ENCODE measurements at regions not wholly inside any gene's neighbourhood (a gene's known extent, or its start where the extent isn't known, plus 50 kb on each side); places are given as distances from the start of the nearest gene placed in this dataset.

DNA sequence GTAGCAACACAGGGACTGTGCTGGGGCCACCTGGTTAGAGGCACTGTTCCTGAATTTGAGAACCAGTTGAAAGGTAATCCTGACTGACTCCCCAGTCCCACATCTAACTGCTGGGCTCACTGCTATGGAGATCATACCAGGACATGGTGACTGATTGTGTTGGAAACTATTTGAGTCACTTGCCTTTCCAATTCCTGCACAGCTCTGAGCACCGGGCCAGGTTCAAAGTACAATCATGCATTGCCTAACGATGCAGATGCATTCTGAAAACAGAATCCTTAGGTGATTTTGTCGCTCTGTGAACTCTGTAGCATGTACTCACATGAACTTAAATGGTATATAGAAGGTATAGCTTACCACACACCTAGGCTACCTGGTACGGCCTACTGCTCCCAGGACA, 215.3 kb downstream of the BMP7 start:
- DNase-seq (ENCODE audit: low spot score) (no peak), FAIRE-seq (no peak)

DNA sequence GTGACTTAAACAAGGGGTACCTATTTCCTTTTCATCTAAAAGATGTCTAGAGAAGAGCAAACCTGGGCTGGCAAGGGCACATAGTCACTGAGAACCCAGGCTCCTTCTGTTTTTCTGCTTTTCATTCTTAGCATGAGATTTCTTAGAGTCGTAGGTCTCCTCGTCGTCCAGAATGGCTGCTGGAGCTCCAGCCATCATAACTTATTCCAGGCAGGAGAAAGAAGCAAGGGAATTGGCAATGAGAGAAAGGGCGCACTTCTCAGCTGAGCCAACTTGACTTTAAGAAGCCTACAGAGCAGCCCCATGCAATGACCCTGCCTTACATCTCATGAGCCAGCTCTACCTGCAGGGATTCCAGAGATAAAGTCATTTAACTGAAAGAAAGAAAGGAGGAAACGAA, 213.4 kb downstream of the BMP7 start:
- no peak for FAIRE-seq
- no peak for DNase-seq (ENCODE audit: low spot score)

DNA sequence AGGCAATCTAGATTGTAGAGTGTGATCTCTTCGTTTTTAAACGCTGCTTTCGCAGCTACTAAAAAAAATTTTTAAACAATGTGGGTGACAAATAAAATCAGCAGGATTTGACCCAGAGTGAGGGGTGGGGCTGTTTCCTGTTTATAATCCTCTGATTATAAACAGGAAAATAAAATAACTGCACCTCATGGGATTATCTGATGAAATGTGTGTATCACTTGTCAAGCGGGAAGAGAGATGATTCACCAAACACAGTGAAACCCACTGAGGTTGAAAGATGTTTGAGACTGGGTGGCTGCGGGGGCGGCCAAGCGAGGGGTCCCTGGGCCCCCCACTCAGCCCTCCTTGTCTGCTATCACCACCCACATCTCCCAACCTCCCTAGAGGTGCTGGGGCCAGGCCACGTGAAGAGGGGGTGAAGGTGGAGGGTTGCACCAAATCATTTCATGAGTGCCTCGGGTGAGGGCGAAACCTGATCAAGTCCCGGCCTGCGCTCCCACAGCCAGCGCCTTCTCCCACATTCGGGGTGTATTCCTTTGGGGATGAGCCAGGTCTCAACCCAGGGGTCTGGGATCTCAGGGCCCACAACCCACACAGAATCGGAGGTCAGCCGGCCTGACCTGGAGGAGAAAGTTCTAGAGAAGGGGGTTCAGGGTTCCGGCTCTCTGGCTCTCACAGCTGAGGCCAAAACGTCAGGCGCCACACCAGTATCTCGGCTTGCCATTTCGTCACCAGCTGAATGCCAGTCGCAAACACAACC, 212.5 kb downstream of the BMP7 start:
- DNase-seq (ENCODE audit: low spot score), result no peak
- FAIRE-seq, result no peak

DNA sequence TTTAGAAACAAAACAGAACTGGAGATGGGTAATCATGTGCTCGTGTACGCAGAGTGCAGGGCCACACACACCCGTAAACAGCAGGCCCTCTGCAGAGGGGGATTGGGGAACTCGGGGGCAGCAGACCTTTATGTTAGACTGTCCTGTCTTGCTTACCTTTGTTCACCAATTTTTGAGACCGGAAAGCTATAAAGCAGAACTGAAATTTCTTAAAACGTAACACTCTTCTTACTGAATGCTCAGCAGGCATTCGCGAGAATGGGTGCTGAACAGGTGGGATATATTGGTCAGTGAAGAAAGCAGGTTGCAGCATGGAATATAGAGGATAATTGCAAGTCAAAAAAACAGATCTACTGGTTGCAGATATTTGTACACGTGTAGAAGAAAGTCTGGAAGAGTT, 211.1 kb downstream of the BMP7 start:
- peak; percentile 42 for FAIRE-seq

DNA sequence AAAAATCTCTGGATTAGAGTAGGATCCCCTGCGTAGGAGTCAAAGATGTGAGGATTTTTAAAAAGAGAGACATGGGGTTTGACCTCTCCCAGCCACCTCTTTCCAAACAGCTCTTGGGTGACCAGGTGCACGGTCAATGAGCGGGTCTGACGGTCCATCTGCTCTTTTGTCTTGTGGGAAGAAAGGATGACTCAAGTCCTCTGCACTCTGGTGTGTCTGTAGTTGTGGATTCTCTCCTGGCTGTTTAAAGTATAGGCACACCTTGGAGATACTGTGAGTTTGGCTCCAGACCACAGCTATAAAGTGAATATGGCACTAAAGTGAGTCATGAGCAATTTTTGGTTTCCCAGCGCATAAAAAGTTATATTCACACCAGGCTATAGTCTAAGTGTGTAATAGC, 209.8 kb downstream of the BMP7 start:
- no peak for FAIRE-seq

More for the DNA sequence above, 211.1 kb downstream of the BMP7 start:
- no peak for DNase-seq (ENCODE audit: low spot score)

DNA sequence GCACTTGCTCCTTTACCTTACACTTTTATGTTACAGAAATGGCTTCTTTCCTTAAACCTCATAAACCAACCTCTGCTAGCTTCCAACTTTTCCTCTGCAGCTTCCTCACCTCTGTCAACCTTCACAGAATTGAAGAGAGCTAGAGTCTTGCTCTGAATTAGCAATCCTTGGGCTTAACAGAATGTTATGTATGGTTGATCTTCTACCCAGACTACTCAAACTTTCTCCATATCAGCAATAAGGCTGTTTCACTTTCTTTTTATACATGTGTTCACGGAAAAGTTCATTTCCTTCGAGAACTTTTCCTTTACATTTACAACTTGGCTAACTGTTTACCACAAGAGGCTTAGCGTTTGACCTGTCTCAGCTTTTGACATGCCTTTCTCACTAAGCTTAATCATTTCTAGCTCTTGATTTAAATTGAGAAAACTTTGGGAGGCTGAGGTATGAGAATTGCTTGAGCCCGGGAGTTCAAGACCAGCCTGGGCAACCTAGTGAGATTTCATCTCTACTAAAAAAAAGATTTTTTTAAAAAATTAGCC, 207.3 kb downstream of the BMP7 start:
- FAIRE-seq, result peak; percentile 92

More for the DNA sequence above, 209.8 kb downstream of the BMP7 start:
- peak; percentile 69 for DNase-seq (ENCODE audit: low spot score)

DNA sequence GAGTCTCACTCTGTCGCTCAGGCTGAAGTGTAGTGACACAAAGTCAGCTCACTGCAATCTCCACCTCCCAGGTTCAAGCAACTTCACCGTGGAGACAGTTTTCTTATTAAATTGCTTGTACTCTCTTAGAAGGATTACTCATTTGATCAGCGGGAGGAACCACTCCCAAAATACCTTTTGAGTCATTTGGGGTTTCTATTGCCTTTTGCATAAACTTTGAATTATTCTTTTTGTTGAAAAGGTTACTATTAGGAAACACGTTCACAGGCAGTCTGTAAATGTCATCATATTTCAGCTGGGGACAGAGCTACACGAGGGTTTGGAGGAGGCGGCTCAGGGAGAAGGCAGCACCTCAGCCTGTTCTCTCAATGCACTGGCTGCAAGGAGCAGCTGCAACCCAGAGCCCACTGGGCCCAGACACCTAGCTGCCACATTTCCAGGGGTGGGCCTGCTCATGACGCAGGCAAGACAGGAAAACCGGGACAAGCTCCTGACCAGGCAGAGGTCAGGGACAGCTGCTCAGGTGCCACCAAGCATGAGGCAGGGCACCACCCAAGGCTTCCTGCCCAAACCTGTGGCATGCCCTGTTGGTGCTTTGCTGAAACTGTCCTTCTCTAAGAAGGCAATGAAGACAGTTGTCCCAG, 205.9 kb downstream of the BMP7 start:
- DNase-seq (ENCODE audit: low spot score), result peak; percentile 47
- no peak for FAIRE-seq

More for the DNA sequence above, 207.3 kb downstream of the BMP7 start:
- no peak for DNase-seq (ENCODE audit: low spot score)

DNA sequence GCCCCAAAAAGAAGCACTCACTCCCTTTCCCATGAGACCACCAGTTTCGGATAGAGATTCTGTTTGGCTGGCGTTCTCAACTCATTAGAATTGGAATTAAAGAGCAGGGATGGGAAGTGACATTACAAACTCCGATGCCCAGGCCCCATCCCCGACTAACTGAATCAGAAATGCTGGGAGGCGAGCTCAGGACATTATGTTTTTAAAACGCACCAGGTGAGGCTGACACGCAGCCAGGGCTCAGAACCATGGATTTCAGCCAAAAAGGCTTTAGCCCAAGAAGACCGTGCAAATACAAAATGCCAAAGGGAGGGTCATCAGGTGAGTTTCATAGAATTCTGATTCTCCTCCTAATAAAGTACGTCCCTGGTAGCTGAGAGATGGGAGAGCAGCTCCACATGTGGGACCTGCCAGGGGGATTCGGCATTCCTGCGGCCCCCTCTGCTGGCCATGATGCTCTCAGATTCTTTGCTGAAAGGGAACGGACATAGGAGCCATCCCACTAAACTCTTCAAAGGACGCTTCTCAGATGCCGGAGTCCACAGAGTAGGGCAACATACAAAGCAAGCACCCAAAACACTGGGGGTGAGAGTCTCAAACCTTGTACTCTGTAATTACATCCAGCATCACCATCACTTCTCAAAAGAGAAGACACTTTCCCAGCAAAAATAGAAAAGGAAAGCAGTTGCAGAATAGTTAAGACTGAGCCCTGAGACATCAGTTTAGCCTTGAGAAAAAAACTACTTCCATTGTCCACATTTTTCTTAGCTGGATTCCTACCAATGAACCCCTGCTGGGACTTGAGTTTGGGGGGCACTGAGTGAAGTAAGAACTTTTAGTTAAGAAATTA, 205.2 kb downstream of the BMP7 start:
- FAIRE-seq, result no peak
- DNase-seq (ENCODE audit: low spot score), result peak; percentile 64

DNA sequence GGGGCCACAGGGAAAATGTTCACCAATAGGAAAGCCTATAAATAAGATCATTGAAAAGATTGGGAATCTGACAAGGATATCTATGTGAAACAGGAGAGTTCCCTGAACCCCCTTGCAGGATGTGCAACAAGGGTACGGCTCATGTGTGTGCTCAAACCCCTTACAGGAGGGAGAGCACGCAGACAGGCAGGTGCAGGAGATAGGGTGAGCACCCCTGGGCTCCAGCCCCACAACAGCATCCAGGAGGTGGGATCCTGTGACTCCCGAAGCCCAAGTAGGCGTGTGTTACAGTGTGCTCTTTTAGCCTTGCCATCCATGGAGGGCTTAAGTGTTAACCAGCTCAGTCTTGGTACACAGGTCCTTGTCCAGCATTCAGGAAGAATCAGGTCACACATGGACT, 204.2 kb downstream of the BMP7 start:
- no peak for DNase-seq (ENCODE audit: low spot score)
- no peak for FAIRE-seq

DNA sequence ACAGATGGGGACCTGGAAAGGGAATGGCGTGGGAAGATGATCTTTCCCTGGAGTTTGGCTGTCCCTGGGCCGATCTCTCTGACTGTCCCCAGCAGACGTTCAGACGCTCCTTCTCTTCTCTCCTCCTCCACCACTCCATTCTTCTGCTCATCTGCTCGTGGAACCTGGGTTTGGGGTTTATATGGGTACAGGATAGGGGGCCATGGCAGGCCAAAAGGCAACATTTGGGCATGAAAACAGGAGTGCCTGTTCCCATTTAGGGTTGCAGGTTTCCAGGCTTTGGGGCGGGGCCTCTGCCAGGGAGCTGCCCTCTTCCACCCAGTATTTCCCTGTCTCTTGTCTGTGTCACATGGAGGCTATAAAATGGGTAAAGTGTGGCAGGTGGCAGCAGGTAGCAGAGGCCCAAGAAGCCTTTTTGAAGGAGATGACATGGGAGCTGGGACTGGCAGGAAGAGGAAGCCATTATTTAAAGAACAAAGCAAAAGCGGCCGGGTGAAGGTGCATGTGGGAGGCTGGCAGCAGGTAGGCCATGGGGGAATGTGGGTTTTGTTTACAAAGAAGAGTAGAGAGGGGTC, 203.7 kb downstream of the BMP7 start:
- no peak for FAIRE-seq
- no peak for DNase-seq (ENCODE audit: low spot score)

DNA sequence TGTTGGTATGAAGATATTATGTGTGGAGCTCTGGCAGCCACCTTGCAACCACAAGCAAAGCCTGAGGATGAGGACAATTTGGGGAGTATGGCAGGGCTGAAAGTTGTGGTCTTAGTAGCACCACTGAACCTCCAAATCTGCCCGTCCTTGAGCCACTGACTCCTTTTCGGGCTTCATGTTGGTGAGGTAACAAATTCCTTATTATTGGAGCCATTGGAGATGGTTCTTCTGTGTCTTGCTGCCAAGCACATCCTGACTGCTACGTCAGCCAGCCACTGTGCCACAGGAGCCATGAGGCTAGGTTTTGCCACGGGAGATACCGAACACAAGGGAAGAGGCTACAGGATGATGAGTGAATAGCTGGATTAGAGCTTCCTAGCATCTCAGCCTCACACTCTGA, 201.6 kb downstream of the BMP7 start:
- FAIRE-seq, result peak; percentile 5
- DNase-seq (ENCODE audit: low spot score), result no peak

DNA sequence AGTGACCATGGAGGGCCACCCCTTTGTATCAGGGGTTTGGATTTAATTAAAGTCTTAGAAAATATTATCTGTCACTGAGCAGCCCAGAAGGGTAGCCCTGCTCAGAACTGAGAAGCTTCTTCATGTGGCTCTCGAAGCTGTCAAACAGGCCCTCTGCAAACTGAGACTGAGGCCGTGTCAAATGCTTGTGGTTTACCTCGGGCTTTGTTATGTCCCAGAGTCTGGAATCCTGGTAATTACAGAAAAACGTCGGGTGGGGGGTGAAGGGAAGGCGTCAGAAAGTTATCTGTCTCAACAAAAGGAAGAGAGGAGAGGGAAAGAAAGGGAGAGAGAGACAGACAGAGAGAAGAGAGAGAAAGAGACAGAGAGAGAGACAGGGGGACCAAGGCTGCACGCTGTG, 200.8 kb downstream of the BMP7 start:
- no peak for FAIRE-seq
- DNase-seq (ENCODE audit: low spot score), result peak; percentile 69

DNA sequence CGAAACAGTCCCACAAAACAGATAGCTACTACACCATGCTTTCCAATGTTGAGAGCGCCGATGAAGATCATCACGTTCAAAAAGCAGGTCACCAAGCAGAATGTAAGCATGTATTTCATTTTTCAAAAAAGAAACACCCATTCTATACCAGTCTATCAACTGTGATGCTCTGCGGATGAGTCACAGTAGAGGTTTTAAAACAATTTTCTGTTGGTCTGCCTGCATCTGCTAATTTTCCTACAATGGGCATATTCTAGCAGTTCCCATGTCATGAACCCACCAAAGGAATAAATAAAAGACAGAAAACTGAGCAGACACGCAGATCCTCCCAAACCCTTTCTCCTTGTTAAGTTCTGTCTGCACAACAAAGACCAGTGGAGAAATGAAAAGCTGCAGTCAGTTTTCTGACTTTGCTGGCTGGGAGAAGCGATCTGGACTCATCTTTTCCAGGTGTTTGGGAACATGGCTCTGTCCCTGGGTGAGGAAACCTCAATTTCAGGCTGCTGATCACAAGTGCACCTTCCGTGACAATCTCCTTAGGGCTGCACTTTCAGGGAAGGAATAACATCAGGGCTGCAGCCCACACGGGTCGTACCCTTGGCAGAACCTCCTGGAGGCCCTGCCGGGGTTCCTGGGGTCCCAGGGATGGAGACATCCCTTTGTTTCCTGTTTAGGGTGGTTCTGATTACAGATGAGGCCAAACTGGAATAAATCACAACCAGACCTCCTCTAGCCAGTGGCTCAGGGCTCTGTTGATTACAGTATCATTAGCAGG, 200.1 kb downstream of the BMP7 start:
- no peak for DNase-seq (ENCODE audit: low spot score)
- no peak for FAIRE-seq

DNA sequence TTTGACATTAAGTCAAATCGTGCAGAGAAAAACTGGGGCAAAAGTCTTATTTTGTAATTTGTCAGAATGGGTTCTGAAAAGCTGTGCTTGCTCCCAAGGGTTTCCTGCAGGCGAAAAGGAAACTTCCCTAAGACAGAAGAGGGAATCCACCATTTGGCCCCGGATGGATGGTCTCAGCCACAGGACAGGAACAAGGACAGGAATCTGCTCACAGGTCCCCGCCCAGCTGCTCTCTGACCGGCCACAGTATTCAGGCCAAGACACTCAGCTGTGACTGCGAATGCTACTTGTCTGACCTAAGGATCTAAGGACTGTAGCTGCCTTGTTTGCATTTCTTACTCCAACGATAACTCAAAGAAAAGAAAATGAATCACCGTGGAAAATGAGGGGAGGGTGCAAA, 197.0 kb downstream of the BMP7 start:
- FAIRE-seq, result no peak
- DNase-seq (ENCODE audit: low spot score), result no peak

DNA sequence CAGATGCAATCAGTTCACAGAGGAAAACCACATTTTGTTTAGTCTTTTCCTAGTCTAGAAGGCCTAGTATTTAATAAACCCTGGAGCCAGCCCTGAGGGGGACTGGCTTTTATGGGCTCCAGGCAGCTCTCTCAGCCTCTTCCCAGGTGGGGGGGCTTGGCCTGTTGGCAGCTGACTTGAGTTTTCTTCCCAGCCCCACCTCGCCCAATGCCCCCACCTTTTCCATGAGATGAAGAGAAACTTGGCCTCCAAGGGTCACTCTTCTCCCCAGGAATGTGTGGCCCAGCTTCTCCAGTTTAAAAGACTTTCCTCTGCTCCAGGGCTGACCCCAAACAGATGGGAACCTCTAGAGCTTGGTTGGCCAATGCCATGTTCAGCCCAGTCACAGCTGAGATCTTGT, 196.1 kb downstream of the BMP7 start:
- no peak for FAIRE-seq
- DNase-seq (ENCODE audit: low spot score), result no peak

DNA sequence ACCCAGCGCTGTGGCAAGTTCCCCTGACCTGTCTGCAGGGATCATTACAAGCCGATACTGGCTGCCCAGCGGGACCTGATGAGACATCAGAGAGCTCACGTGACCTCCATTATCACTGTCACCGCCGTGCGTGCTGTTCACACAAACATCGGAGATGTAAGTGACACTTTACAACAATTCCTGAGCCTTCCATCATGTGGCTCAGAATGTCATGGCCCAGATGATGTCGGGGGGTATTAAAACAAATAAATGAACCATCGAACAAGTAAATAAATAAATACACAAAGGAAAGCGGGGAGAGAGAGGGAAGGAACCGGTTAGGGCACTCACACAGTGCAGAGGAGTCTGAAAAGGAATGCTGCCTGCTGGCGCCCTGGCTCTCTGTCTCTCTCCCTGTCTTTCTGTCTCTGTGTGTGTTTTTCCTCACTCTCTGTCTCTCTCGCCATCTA, 195.1 kb downstream of the BMP7 start:
- no peak for FAIRE-seq
- DNase-seq (ENCODE audit: low spot score), result no peak

DNA sequence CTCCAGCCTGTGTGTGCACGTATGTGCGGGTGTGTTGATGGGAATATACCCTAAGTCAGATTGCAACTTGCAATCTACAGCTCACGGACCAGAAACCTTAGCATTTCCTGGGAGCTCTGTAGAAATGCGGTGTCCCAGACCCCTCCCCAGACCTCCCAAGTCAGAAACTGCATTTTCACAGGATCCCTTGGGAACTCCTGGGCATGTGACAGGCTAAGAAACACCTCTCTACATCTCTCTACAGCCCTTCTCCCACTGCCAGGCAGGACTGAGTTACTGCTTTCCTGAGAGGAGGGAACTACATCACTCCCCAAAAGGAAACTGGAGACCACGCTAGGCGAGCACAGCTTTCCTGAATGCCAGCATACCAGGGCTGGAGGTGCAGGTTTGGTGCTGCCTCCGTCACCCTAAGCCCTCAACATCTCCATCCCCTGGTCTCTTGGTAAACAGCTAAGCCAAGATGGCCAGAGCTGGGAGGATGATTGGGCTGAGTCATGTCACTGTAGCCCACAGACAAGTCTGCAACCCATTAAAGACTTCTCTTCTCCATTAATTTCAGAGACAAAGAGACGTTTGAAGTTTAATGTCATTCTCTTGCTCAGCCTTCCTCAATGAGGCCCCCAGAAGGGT, 194.4 kb downstream of the BMP7 start:
- FAIRE-seq, result no peak
- DNase-seq (ENCODE audit: low spot score), result no peak

DNA sequence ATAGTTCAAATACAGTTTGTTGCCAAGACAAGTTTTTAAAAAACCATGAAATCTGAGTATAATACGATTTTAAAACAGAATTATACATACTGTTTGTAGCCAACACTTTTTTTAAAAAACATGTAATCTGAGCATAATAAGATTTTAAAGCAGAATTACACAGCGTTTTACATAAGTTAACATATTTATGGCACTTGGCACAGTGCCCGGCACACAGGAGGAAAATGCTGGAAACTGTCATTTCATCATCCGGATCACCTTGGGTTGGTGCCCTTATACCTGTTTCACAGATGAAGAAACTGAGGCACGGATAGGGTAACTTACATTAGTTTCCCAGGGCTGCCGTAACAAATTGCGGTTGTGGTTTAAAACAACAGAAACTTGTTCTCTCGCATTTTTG, 193.0 kb downstream of the BMP7 start:
- DNase-seq (ENCODE audit: low spot score), result no peak
- no peak for FAIRE-seq

DNA sequence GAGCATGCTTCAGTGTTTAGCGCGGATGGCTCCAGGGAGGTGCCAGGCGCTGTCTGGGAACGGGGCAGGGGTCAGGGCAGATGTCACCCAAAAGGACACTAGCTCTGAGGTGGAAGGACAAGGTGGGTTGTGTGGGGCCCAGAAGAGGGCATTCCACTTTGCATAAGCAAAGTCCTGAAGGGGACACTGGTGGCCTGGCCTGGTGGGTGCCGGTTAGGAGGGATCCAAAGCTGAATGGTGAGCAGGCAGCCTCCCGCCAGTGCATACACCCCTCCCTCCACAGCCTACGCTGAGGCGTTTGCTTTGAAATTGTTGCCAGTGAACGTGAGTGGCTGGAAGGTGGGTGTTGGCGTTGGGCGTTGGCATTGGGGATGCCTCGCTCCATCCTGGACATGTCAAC, 192.1 kb downstream of the BMP7 start:
- no peak for DNase-seq (ENCODE audit: low spot score)
- no peak for FAIRE-seq

DNA sequence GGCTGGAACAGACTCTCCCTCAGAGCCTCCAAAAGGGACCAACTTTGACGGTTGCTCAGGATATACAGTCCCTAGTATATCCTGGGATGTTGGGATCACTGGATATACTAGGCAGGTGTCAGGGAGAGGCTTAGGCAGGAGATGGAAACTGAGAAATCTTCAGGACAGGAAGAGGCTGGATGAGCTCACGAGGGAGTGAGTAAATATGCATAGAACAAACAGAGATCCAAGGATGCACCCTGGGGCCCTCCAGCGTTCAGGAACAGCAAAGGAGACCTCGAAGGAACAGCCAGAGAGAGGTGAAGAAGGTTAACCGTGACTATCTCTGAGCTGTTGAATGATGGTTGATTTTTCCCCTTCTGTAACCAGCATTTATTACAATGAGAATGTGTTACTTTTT, 191.3 kb downstream of the BMP7 start:
- DNase-seq (ENCODE audit: low spot score), result no peak
- FAIRE-seq, result no peak
